IPS-NIHi7 (cell line): ENCODE measurements at regions not wholly inside any gene's neighbourhood (a gene's known extent, or its start where the extent isn't known, plus 50 kb on each side); places are given as distances from the start of the nearest gene placed in this dataset.

Experiments used
- DNase-seq: peaks from one replicate; pipeline ENCODE4 v3.0.0; 2012; ENCODE audit warnings: mixed read lengths; ENCODE audit errors: extremely low spot score

DNA sequence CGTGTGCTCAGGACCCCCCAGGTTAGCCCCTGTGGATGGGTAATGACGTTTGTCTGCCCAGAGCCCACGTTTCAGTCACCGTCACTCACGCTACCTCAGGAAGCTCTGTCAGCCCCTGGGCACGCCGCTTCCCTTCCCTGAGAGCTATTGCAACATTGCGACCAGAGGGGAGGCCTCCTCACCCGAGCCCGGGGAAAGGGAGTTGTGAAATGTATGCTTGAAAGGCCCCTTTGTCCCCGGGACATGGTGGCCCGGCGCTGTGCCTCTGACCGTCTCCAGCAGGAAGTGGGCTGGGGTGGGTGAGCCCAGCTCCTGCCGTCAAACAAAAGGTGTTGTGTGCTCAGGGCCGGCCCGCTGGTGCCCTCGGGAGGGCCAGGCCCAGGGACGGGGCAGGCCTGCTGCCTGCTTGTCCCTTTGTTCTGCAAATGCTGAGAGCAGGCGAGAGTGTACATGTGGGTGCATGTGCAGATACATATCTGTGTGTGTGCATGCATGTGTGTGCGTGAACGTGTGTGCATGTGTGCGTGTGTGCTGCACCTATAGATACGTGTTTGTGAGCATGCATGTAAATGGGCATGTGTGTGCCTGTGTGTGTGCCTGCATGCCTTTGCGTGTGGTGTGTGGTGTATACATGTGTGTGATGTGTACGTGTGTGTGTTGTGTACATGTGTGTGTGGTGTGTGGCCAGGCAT lies 1125.0 kb downstream of the BRD1 start:
- DNase-seq: no peak

DNA sequence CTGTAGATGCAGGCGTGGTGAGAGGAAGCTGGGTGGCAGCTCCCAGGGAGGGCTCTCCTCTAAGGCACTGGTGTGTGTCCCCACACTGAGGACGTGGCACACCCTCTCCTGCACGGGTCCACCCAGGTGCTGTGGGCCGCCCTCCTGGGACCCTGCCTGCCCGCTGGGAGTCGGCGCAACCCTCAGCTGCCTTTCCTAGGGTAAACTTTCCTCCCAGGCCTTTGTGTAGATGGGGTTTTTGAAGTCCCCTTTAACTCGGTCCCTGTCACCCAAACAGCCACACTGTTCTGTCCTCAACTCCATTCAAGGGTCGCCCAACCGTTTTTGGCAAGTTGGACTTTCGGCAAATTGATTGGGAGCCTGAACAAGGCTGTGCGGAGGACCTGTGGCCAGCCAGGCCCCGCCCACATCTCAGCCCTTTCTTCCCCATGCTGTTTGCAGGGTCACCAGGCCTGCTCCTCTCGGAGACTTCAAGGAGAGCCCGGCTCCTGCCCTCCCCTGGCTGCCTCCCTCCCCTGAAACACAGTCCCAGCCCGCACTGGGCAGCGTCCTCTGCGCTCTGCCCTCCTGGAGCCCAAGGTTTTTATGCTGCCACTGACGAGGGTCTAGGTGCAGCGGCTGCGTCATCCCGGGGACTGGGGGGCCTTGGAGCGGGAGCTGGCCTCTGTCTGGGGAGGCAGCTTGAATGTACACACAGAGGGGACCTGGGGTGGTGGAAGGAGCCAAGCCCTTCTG lies 1126.2 kb downstream of the BRD1 start:
- DNase-seq: no peak

DNA sequence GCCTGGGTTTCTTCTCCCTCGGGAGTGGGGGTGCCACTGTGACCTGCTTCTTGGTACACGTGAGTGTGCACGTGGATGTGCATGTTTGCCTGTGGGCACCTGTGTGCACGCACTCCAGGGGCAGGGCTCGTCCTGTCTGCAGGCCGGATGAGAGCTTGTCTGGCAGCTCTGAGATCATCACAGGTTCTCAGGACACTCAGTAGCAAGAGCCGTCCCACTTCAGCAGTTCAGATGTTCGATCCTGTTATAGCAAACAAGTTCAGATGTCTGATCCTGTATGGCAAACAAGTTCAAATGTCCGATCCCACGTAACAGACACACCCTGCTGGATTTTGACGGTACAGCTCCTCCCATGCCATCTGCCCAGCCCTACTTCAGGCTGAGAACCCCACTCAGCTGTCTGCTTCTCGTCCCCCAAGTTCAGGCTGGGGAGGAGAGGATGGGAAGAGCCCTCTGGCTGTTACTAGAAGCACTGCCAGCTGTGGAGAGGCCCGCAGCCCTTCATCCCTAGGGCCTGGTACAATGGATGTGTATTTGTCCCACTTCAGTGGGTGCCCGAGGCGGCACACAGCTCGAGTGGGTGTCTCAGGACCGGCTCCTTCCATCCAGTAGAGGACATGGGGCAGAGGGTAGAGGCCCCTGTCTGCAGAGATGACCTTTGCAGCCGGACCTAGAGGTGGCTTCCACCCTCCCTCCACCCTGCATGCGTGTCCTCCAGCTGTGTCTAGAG lies 1126.9 kb downstream of the BRD1 start:
- DNase-seq: no peak

DNA sequence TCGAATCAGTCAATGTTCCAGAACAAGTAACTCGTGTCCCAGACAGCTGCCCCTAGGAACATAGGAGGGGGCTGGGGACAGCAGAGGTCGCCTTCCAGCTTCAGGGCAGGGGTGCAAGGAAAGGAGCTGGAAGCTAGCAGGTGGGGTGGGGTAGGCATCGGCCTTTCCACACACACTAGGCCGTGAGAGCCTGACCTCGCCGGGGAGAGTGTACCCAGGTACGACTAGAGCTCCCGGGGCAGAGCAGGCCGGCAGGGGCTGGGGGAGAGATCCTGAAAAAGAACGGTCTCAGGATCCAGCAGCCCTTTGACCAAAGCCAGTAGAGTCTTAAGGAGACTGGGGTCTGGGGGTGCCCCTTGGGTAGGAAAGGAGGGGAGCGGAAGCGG lies 1127.5 kb downstream of the BRD1 start:
- no peak for DNase-seq

DNA sequence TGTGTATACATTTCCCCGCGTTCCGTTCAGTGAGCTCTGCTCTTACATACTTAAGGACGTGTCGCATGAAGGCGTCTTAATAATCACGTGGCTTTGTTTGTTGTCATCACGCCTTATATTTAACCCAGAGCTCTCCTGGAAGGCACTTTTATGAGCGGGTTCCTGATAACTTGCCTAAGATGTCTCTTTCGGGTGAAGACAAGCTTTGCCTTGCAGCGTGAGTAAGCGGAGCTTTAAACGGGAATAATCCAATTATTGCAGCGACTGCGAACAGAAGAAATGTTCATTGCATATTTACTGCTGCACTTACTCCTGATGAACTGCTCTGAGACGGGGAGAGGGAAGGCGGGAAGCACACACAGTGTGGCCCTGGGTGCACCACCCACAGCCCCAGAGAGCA lies 1128.2 kb downstream of the BRD1 start:
- DNase-seq: no peak

DNA sequence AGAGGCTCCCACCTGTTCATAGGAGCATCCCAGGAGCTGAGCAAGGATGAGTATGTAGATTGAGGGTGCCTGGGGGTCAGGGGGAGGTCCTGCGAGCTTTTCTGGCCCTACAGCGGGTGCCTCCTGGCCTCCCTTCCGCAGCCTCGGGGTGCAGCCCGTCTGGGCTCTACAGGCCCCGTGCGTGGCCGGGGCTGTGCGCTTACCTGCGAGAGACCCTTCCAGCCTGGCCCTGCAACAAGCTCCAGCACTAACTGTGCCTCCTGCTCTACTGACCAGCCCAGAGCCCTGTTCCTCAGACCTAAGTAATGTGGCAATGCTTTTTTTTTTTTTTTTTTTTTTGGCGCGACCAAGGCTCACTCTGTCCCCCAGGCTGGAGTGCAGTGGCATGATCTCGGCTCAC lies 1129.1 kb downstream of the BRD1 start:
- DNase-seq: no peak

DNA sequence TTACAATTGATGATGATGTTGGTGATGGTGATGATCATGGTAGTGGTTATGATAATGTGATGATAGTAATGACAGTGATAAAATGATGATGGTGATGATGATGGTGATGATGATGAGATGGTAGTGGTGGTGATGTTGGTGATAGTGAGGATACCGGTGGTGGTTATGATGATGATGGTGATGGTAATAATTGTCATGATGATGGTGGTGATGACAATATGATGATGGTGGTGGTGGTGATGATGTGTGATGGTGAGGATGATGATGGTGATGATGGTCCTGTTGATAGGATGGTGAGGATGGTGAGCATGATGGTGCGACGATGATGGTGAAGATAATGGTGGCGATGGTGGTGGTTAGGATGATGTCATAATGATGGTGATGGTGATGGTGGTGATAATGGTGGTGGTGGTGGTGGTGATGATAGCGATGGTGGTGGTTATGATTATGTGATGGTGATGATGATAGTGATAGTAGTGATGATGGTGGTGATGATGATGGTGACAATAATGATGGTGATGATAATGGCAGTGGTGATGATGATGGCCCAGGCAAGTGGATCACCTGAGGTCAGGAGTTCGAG lies 1129.9 kb downstream of the BRD1 start:
- DNase-seq: no peak

DNA sequence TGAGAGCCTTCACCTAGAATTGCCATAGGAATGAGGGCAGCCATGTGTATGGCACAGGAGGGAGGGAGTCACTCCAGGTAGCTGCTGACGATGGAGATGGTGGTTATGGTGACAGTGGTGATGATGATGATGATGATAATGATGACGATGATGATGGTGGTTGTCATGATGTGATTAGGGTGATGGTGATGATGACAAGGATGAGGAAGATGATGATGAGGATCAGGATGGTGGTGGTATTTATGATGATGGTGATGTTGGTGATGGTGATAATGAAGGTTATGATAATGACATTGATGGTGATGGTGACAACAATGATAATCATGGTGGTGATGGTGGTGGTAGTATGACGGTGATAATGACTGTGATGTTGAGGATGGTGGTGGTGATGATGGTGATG lies 1130.5 kb downstream of the BRD1 start:
- no peak for DNase-seq

DNA sequence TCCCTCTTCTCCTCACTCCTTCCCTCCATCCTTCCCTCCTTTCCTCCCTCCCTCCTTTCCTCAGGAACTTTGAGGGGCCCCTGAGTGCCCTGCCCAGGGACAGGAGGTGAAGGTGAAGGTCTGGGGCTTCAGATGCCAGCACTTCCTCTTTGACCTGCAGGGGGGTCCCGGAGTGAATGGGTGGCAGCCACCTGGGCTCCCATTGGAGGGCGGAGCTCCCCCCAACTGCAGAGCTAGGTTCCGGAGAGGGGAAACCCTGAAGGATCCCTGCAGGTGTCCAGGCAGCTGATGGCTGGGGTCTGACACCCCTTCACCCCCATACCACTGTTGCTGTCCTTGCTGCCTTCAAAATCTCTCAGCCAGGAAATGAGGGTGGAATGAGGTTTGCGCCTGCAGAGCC lies 1131.3 kb downstream of the BRD1 start:
- no peak for DNase-seq

DNA sequence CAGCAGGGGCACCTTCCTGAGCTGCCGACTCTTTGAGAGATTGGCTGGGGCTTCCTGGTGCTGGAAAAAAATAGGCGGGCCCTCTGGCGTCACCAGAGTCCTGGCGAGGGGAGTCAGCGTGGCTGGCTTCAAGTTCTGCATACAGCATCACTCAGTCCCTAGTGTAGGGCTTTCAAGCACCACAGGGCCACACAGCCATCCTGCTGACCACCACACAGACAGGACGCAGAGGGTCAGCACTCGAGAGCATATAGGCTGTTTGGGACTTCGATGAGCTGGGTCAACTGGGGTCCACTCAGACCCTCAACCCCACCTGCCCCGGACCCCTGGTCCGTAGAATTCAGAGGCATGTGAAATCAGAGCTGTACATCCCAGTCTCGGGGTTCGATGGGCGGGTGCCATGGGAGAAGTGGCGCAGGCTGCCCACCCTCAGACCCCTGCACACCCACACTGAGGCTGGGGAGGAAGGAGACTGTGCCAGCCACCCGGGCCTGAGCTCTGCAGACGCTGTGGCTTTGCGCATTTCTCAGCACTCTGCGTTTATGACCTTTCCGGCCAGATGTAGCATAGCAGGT lies 1131.9 kb downstream of the BRD1 start:
- no peak for DNase-seq

DNA sequence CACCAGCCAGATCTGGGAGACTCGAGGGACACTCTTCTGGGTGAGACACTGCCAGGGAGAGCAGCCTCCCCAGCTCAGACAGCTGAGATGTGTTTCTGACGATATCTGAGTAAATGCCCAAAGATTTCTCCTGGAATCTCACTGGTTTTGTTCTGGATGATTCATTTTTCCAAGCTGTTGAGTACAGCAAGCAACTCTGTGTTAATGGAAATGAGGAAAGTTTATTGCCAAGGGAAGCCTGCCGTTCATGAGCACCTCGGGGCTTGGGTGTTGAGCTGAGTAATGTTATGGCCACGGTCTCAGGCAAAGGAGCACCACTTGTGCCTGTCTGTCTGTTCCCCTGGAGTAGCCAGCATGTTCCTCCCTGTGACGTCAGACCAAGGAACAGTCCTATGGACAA lies 1132.4 kb downstream of the BRD1 start:
- no peak for DNase-seq

DNA sequence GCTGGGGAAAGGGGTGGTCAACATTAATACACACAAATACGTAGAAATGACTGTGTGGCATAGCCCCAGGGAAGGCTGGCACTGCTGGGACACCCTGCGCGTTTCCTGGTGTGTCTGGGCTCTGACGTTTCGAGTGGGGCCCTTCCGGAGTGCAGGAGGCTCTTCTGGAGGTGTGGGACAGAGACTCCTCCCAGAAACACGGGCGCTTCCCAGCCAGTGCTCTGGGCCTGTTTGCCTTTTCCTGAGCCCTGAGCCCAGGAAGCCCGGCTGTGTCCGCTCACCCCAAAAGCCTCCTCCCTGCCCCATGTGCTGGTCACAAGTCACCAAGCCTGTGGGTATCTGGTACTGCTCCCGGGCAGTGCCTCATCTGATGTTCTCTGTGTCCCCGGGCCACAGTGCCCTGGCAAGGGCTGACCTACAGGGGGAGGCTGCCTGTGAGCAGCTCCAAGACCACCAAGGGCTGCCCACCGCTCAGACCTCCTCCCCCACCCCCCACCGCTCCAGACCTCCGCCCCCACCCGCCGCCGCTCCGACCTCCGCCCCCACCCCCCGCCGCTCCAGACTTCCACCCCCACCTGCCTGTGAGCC lies 1133.3 kb downstream of the BRD1 start:
- DNase-seq: no peak

DNA sequence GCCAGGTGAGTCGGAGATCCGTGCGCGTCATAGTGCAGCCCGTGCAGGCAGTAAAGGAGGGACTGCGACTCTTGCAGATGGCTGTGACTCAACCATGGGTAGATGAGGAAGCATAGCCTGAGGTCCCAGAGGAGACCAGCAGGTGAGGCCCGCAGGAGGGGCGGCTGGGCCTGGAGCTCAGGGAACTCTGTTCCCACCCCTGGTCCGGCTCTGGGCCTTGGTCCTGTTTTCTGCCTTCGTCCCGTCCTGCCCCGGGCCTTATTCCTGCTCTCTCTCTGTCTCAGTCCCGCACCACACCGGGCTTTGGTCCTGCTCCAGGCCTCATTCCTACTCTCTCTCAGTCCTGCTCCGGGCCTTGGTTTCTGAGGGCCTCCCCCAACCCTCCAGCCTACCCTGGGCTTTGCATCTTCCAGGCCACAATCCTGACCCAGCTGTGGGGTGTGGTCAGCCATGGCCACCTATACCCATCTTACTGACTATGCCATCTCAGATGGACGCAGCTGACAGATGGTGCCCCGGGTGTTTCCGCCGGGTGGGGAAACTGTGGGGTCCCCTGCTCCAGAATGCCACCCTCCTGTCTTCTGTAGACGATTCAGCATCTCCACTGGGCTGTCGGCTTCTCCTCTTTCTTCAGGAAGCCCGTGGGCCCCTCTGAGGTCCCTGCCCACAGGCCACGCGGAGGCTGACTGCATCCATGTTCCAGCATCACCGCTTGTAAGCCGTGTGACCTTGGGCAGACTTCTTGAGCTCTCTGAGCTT lies 1134.1 kb downstream of the BRD1 start:
- DNase-seq: no peak

DNA sequence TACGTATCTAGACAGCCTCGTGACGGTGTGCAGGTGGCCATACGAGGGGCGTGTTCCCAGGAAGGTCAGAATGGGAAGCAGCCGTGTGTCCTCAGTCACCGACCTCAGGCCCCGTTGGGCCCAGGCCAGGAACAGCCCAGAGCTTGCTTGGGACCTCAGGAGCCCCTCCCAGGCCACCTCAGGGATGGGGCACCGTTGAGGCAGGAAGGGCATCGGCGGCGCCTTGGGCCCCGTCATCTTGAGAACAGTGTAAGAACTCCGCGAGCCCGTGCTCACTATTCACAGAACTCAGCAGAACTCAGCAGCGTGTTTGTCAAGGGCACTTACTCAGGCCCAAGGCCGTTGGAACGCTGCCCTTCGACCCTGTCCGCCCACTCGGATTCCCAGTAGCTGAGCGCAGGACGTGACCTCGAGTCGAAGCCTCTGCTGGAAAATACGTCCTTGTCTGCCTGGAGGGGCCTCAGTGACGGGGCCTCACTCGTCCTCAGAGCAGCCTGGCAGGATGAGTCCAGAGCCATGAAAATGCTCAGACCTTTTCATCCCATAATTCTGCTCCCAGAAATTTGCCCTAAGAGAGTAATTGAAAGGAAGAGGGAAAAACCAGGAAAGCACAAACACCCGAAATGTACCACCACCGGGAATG lies 1134.8 kb downstream of the BRD1 start:
- no peak for DNase-seq

DNA sequence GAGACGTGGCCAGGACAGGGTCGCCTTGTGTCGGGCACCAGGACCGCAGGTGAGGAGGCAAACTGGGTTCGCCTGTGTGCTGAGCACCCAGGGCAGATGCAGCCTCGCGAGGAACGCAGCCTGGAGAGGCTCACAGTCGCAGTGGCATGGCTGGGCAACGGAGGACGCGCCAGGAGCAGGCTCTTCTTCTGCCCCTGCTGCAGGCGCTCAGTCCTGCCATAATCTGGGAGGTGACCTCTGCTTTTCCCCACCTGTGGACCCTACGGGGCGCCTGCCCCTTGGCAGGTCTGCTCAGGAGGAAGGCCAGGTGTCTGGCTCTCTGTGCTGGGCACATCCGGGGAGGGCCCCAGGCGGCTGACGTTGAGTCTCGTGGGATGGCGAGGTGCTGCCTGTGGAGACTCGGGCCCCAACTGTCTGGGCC lies 1136.2 kb downstream of the BRD1 start:
- DNase-seq: no peak

DNA sequence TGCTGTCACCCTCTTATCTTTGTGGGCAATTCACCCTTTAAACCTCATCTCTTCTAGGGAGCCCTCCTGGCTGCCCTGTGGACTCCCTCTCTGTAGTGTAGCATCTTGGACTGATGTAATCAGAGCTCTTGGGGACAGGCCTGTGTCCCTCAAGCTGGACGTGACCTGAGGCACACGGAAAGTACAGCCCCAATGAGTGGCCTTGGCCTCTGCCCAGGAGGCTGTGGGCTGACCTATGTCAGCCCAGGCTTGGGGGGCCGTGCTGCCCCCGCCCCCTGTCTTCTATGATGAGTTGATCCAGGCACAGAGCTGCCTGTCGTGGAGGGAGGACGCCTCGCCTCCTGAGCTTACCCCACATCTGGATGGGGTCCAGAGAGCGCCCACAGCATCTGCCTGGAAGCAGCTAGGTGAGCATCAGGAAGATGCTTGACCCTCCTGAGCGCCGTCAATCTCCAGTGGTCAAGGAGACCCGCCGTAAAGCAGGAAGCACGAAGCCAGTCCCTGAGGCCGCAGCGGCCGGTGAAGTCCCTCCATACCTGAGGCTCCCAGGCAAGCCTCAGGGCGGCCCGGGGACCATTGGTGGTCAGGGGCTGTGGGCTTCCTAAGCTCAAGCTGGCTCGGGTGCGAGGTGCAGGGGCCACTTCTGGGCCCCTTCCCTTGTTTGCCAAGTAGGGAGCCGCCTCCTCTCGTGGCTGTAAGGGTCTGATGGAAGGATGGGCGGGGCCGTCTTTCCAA lies 1136.9 kb downstream of the BRD1 start:
- DNase-seq: no peak

DNA sequence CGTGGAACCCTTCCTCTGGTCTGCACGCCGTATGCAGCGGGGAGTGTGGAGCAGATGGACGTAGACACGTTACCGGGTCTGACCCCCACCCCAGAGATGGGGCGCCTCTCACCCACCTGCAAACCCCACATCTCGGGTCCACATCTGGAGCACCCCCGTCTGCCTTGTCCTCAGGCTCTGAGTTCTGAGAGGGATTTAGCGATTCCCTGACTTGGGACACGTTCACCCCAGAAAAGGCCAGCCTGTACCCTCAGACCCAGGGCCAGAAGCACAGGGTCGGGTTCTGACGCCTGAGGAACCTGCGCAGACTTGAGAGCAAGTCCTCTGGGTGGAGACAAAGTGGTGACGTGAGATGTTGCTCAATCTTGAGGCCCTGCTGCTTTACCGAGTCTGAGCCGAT lies 1138.5 kb downstream of the BRD1 start:
- DNase-seq: no peak

DNA sequence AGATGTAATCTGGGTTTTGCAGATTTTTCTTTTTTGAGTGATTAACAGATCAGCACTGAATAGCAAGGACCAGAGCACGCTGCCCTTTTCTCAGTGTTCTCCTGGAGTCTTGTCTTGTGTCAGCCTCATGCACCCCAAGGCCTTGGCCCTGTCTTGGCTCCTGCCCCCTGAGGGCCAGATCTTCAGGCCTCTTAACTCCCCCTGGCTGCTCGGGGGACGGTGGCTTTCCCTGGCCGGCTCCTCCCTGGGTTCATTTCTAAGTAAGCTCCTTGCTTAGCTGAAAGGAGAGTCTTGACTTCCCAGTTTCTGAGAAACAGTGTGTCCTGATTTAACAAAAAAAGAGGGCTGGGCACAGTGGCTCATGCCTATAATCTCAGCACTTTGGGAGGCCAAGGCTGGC lies 1139.3 kb downstream of the BRD1 start:
- DNase-seq: no peak

DNA sequence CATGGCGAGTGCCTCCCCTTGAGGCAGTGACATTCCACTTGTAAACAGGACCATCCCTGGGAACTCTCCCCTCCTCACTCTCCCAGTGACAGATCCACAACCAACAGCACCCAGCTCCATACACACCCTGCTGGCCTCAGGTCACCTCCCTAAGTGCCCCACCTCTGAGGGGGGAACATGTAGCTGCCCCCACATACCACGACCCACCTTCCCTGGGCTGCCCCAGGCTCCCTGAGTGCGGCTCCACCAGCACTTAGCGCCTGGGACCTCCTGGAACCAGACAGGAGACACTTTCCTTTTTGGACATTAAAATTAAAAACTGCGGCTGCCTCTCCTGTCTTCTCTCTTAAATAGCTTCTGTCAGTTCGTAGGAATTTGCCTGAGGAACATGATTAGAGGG lies 1140.1 kb downstream of the BRD1 start:
- no peak for DNase-seq
